ENCODE measurements at regions not wholly inside any gene's neighbourhood (a gene's known extent, or its start where the extent isn't known, plus 50 kb on each side); places are given as distances from the start of the nearest gene placed in this dataset.

GRCh38 chr9:118100529-118101419, 396.6 kb downstream of the TLR4 start:
- peaks cover 2% of the 10 kb centered on the region for H3K9me3 Mint-ChIP-seq
- H3K4me3 Mint-ChIP-seq = no peak overlapping the region
- no peaks in the 10 kb centered on the region for H3K36me3 Mint-ChIP-seq
- CTCF ChIA-PET = no interaction called here
- H3K27me3 Mint-ChIP-seq = no peaks in the 10 kb centered on the region
- H3K27ac Mint-ChIP-seq = no peak overlapping the region
- no peak for DNase-seq
- no peaks in the 10 kb centered on the region for H3K4me1 Mint-ChIP-seq

- peaks cover 2% of the 10 kb centered on the region for H3K9me3 Mint-ChIP-seq
- CTCF ChIA-PET = no interaction called here
- no peaks in the 10 kb centered on the region for H3K36me3 Mint-ChIP-seq
- no peak overlapping the region for H3K4me3 Mint-ChIP-seq
- no peaks in the 10 kb centered on the region for H3K27me3 Mint-ChIP-seq
- H3K4me1 Mint-ChIP-seq = no peaks in the 10 kb centered on the region
- no peak overlapping the region for H3K27ac Mint-ChIP-seq
- no peak for DNase-seq
Observed at GRCh38 chr9:118104363-118104762, 400.2 kb downstream of the TLR4 start.

GRCh38 chr9:118108971-118109370, 404.8 kb downstream of the TLR4 start:
- Mint-ChIP-seq H3K9me3 (peaks cover 2% of the 10 kb centered on the region), H3K4me3 (no peak overlapping the region), H3K27me3 (no peaks in the 10 kb centered on the region), H3K4me1 (no peaks in the 10 kb centered on the region), H3K36me3 (no peaks in the 10 kb centered on the region), H3K27ac (no peak overlapping the region)
- DNase-seq = no peak
- CTCF ChIA-PET = no interaction called here

GRCh38 chr9:118109542-118109941, 405.3 kb downstream of the TLR4 start:
- peaks cover 2% of the 10 kb centered on the region for H3K9me3 Mint-ChIP-seq
- H3K4me1 Mint-ChIP-seq = no peaks in the 10 kb centered on the region
- H3K27ac Mint-ChIP-seq = no peak overlapping the region
- CTCF ChIA-PET = no interaction called here
- no peak overlapping the region for H3K4me3 Mint-ChIP-seq
- no peaks in the 10 kb centered on the region for H3K27me3 Mint-ChIP-seq
- DNase-seq = no peak
- no peaks in the 10 kb centered on the region for H3K36me3 Mint-ChIP-seq

GRCh38 chr9:118121361-118121760, 417.2 kb downstream of the TLR4 start:
- no peaks in the 10 kb centered on the region for H3K4me1 Mint-ChIP-seq
- no peaks in the 10 kb centered on the region for H3K36me3 Mint-ChIP-seq
- no peak for DNase-seq
- no peak overlapping the region for H3K27ac Mint-ChIP-seq
- no peaks in the 10 kb centered on the region for H3K27me3 Mint-ChIP-seq
- H3K9me3 Mint-ChIP-seq = peaks cover 4% of the 10 kb centered on the region
- CTCF ChIA-PET = no interaction called here
- no peak overlapping the region for H3K4me3 Mint-ChIP-seq

- Mint-ChIP-seq H3K4me3 (no peak overlapping the region), H3K27me3 (no peaks in the 10 kb centered on the region), H3K9me3 (peaks cover 7% of the 10 kb centered on the region), H3K36me3 (no peaks in the 10 kb centered on the region), H3K27ac (no peak overlapping the region), H3K4me1 (no peaks in the 10 kb centered on the region)
- DNase-seq = no peak
- CTCF ChIA-PET = no interaction called here
Observed at GRCh38 chr9:118128313-118128712, 424.1 kb downstream of the TLR4 start.

GRCh38 chr9:118129541-118129940, 425.3 kb downstream of the TLR4 start:
- CTCF ChIA-PET = no interaction called here
- no peak overlapping the region for H3K4me3 Mint-ChIP-seq
- H3K4me1 Mint-ChIP-seq = no peaks in the 10 kb centered on the region

GRCh38 chr9:118148990-118149389, 444.8 kb downstream of the TLR4 start:
- no peaks in the 10 kb centered on the region for H3K4me1 Mint-ChIP-seq
- CTCF ChIA-PET = no interaction called here
- H3K27me3 Mint-ChIP-seq = no peaks in the 10 kb centered on the region
- no peaks in the 10 kb centered on the region for H3K36me3 Mint-ChIP-seq
- DNase-seq = no peak
- no peak overlapping the region for H3K4me3 Mint-ChIP-seq
- no peaks in the 10 kb centered on the region for H3K9me3 Mint-ChIP-seq
- H3K27ac Mint-ChIP-seq = no peak overlapping the region

More at GRCh38 chr9:118129541-118129940, 425.3 kb downstream of the TLR4 start:
- no peak overlapping the region for H3K27ac Mint-ChIP-seq
- DNase-seq = no peak
- no peaks in the 10 kb centered on the region for H3K36me3 Mint-ChIP-seq
- H3K27me3 Mint-ChIP-seq = no peaks in the 10 kb centered on the region
- H3K9me3 Mint-ChIP-seq = peaks cover 7% of the 10 kb centered on the region

- CTCF ChIA-PET = no interaction called here
- Mint-ChIP-seq H3K27ac (no peak overlapping the region), H3K36me3 (no peaks in the 10 kb centered on the region), H3K4me1 (no peaks in the 10 kb centered on the region), H3K27me3 (no peaks in the 10 kb centered on the region), H3K4me3 (no peak overlapping the region), H3K9me3 (no peaks in the 10 kb centered on the region)
- no peak for DNase-seq
Observed at GRCh38 chr9:118156846-118157245, 452.6 kb downstream of the TLR4 start.

- H3K27ac Mint-ChIP-seq = no peak overlapping the region
- CTCF ChIA-PET = no interaction called here
- H3K36me3 Mint-ChIP-seq = no peaks in the 10 kb centered on the region
Observed at GRCh38 chr9:118162716-118163115, 458.5 kb downstream of the TLR4 start.

GRCh38 chr9:118163751-118164150, 459.5 kb downstream of the TLR4 start:
- H3K36me3 Mint-ChIP-seq = no peaks in the 10 kb centered on the region
- no peak for DNase-seq
- H3K4me3 Mint-ChIP-seq = no peak overlapping the region
- H3K27ac Mint-ChIP-seq = no peak overlapping the region
- peaks cover 2% of the 10 kb centered on the region for H3K9me3 Mint-ChIP-seq
- no peaks in the 10 kb centered on the region for H3K4me1 Mint-ChIP-seq
- H3K27me3 Mint-ChIP-seq = no peaks in the 10 kb centered on the region
- CTCF ChIA-PET = no interaction called here

More at GRCh38 chr9:118162716-118163115, 458.5 kb downstream of the TLR4 start:
- Mint-ChIP-seq H3K4me3 (no peak overlapping the region), H3K9me3 (peaks cover 2% of the 10 kb centered on the region), H3K27me3 (no peaks in the 10 kb centered on the region), H3K4me1 (no peaks in the 10 kb centered on the region)
- DNase-seq = no peak

GRCh38 chr9:118165451-118165850, 461.2 kb downstream of the TLR4 start:
- Mint-ChIP-seq H3K27me3 (no peaks in the 10 kb centered on the region), H3K4me3 (no peak overlapping the region), H3K9me3 (peaks cover 2% of the 10 kb centered on the region), H3K27ac (no peak overlapping the region), H3K4me1 (no peaks in the 10 kb centered on the region), H3K36me3 (no peaks in the 10 kb centered on the region)
- CTCF ChIA-PET = no interaction called here
- DNase-seq = no peak

GRCh38 chr9:118170032-118170955, 466.1 kb downstream of the TLR4 start:
- no peak for DNase-seq
- H3K4me3 Mint-ChIP-seq = no peak overlapping the region
- no peaks in the 10 kb centered on the region for H3K4me1 Mint-ChIP-seq
- H3K27ac Mint-ChIP-seq = no peak overlapping the region
- H3K9me3 Mint-ChIP-seq = no peaks in the 10 kb centered on the region
- H3K27me3 Mint-ChIP-seq = no peaks in the 10 kb centered on the region
- no peaks in the 10 kb centered on the region for H3K36me3 Mint-ChIP-seq
- CTCF ChIA-PET = no interaction called here

- CTCF ChIA-PET = no interaction called here
- no peak for DNase-seq
- Mint-ChIP-seq H3K9me3 (no peaks in the 10 kb centered on the region), H3K27me3 (no peaks in the 10 kb centered on the region), H3K4me3 (no peak overlapping the region), H3K27ac (no peak overlapping the region), H3K4me1 (no peaks in the 10 kb centered on the region), H3K36me3 (no peaks in the 10 kb centered on the region)
Observed at GRCh38 chr9:118177241-118177640, 473.0 kb downstream of the TLR4 start.

- no peak overlapping the region for H3K4me3 Mint-ChIP-seq
- no peaks in the 10 kb centered on the region for H3K4me1 Mint-ChIP-seq
- CTCF ChIA-PET = no interaction called here
- no peak overlapping the region for H3K27ac Mint-ChIP-seq
- H3K27me3 Mint-ChIP-seq = no peaks in the 10 kb centered on the region
- H3K36me3 Mint-ChIP-seq = no peaks in the 10 kb centered on the region
- no peaks in the 10 kb centered on the region for H3K9me3 Mint-ChIP-seq
- no peak for DNase-seq
Observed at GRCh38 chr9:118183576-118183975, 479.4 kb downstream of the TLR4 start.
